ENCODE measurements at regions not wholly inside any gene's neighbourhood (a gene's known extent, or its start where the extent isn't known, plus 50 kb on each side); places are given as distances from the start of the nearest gene placed in this dataset.

DNA sequence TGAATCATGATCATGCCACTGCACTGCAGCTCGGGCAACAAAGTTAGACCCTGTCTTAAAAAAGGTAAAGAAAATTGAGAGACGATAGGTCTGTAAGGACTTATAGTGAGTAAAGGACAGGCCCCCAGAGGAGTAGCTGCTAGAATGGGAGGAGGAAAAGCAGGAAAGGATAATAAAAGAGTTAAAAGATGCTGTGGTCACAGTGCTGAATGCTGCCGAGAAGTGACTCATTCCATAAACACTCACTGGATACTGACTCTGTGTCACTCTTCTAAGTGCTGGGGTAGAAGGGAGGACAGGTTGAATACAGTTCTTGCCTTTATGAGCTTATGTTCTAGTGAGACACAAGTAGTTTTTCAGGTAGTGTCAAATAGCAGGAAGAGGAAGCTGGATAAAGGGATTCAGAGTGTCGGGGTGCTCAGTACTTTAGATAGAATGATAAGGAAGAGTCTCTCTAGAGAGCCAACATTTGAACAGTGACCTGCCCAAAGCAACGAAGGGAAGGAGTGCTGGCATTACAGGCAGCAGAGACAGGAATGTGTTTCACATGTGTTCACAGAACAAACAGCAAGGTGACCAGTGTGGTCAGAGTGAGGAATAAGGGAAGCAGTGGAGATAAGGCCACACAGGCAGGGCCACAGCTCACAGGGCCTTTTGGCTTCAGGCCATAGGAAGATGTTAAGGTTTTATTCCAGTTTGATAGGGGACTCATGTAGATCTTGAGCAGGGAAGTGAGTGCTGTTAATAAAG is 1240.5 kb downstream of the UQCRFS1 start:
- no peak for TF ChIP-seq POLR2A (IDR thresholded peaks at IDR 0.05)
- TF ChIP-seq, protein P1, sequence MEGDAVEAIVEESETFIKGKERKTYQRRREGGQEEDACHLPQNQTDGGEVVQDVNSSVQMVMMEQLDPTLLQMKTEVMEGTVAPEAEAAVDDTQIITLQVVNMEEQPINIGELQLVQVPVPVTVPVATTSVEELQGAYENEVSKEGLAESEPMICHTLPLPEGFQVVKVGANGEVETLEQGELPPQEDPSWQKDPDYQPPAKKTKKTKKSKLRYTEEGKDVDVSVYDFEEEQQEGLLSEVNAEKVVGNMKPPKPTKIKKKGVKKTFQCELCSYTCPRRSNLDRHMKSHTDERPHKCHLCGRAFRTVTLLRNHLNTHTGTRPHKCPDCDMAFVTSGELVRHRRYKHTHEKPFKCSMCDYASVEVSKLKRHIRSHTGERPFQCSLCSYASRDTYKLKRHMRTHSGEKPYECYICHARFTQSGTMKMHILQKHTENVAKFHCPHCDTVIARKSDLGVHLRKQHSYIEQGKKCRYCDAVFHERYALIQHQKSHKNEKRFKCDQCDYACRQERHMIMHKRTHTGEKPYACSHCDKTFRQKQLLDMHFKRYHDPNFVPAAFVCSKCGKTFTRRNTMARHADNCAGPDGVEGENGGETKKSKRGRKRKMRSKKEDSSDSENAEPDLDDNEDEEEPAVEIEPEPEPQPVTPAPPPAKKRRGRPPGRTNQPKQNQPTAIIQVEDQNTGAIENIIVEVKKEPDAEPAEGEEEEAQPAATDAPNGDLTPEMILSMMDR (IDR thresholded peaks at IDR 0.05) = no peak
- no peak for TF ChIP-seq POLR2AphosphoS5 (IDR thresholded peaks at IDR 0.05)
